Thymus (tissue), 11 donors: ENCODE measurements at regions not wholly inside any gene's neighbourhood (a gene's known extent, or its start where the extent isn't known, plus 50 kb on each side); places are given as distances from the start of the nearest gene placed in this dataset.

Experiments
- DNase-seq, 9 donors: peaks; one replicate each; pipeline ENCODE4 v3.0.0-alpha.2; 2013; ENCODE audit warnings: low spot score in 9 of 9, low read depth in 6 of 9, missing footprints in 1 of 9
- H3K27ac ChIP-seq, 2 donors: one replicate each; pipeline ENCODE4 v1.5.1; 2013; ENCODE audit warnings: control low read depth in 1 of 2, low read depth in 1 of 2, low read length in 1 of 2, mild to moderate bottlenecking in 1 of 2, moderate library complexity in 1 of 2
- H3K27me3 ChIP-seq, 2 donors: one replicate each; pipeline ENCODE4 v1.5.1; 2013; ENCODE audit warnings: low read length in 1 of 2; ENCODE audit not compliant: control insufficient read depth in 2 of 2, insufficient read depth in 1 of 2
- H3K36me3 ChIP-seq, 2 donors: one replicate each; pipeline ENCODE4 v1.5.1; 2013; ENCODE audit warnings: low read length in 1 of 2, mild to moderate bottlenecking in 1 of 2, moderate library complexity in 1 of 2; ENCODE audit not compliant: control insufficient read depth in 2 of 2, insufficient read depth in 2 of 2
- H3K4me1 ChIP-seq, 2 donors: one replicate each; pipeline ENCODE4 v1.5.1; 2013; ENCODE audit warnings: low read length in 2 of 2; ENCODE audit not compliant: control insufficient read depth in 2 of 2, insufficient read depth in 2 of 2
- H3K4me3 ChIP-seq, 2 donors: one replicate each; pipeline ENCODE4 v1.5.1; 2013; ENCODE audit warnings: low read length in 2 of 2, control low read depth in 1 of 2, mild to moderate bottlenecking in 1 of 2
- H3K9me3 ChIP-seq, 2 donors: one replicate each; pipeline ENCODE4 v1.5.1; 2013; ENCODE audit warnings: low read length in 1 of 2, mild to moderate bottlenecking in 1 of 2; ENCODE audit not compliant: control insufficient read depth in 2 of 2, insufficient read depth in 1 of 2
- WGBS: extraction: QIAGEN DNeasy Blood & Tissue Kit; methylation state at CpG from one replicate; pipeline ENCODE4 v1.1.7; 2013; 5-methylcytosine and 5-hydroxymethylcytosine counted together
- donor health status: healthy.

GRCh38 chr16:59905131-59905530, 1171.0 kb upstream of the GOT2 start:
- no peak for DNase-seq
- Histone ChIP-seq H3K36me3 (no peaks in the 10 kb centered on the region), H3K9me3 (no peaks in the 10 kb centered on the region), H3K4me3 (no peak overlapping the region), H3K27ac (no peak overlapping the region), H3K27me3 (no peaks in the 10 kb centered on the region), H3K4me1 (no peaks in the 10 kb centered on the region)
- whole genome bisulfite sequencing = 90% methylated on average over 2 of the region's 2 CpGs

- H3K4me3 ChIP-seq = no peak overlapping the region
- 88% methylated on average over 2 of the region's 2 CpGs for WGBS
These were observed 1165.8 kb upstream of the GOT2 start for GRCh38 chr16:59899940-59900339.

GRCh38 chr16:59892376-59892775, 1158.3 kb upstream of the GOT2 start:
- Histone ChIP-seq H3K9me3 (peaks cover 0 to 7% of the 10 kb centered on the region in 2 donors), H3K27ac (no peak overlapping the region), H3K4me1 (no peaks in the 10 kb centered on the region), H3K4me3 (no peak overlapping the region), H3K27me3 (no peaks in the 10 kb centered on the region), H3K36me3 (no peaks in the 10 kb centered on the region)
- DNase-seq = no peak
- WGBS = 98% methylated on average over 8 of the region's 8 CpGs

More at GRCh38 chr16:59899940-59900339, 1165.8 kb upstream of the GOT2 start:
- Histone ChIP-seq H3K4me1 (no peaks in the 10 kb centered on the region), H3K27me3 (no peaks in the 10 kb centered on the region), H3K36me3 (no peaks in the 10 kb centered on the region), H3K27ac (no peak overlapping the region), H3K9me3 (no peaks in the 10 kb centered on the region)
- DNase-seq = no peak

- H3K27ac ChIP-seq = no peak overlapping the region
- H3K36me3 ChIP-seq = no peaks in the 10 kb centered on the region
- H3K27me3 ChIP-seq = no peaks in the 10 kb centered on the region
- 83% methylated on average over 2 of the region's 2 CpGs for WGBS
- H3K9me3 ChIP-seq = peaks cover 0 to 3% of the 10 kb centered on the region in 2 donors
- no peaks in the 10 kb centered on the region for H3K4me1 ChIP-seq
- no peak for DNase-seq
- no peak overlapping the region for H3K4me3 ChIP-seq
These were observed 1153.7 kb upstream of the GOT2 start for GRCh38 chr16:59887856-59888255.

GRCh38 chr16:59886021-59886420, 1151.9 kb upstream of the GOT2 start:
- no peak for DNase-seq
- WGBS = 70% methylated on average over 2 of the region's 2 CpGs
- Histone ChIP-seq H3K4me3 (no peak overlapping the region), H3K9me3 (peaks cover 0 to 3% of the 10 kb centered on the region in 2 donors), H3K27ac (no peak overlapping the region), H3K4me1 (no peaks in the 10 kb centered on the region), H3K27me3 (no peaks in the 10 kb centered on the region), H3K36me3 (no peaks in the 10 kb centered on the region)

GRCh38 chr16:59881376-59881775, 1147.3 kb upstream of the GOT2 start:
- no peaks in the 10 kb centered on the region for H3K36me3 ChIP-seq

GRCh38 chr16:59880611-59881010, 1146.5 kb upstream of the GOT2 start:
- no peaks in the 10 kb centered on the region for H3K36me3 ChIP-seq
- H3K27ac ChIP-seq = no peak overlapping the region
- peaks cover 0 to 2% of the 10 kb centered on the region in 2 donors for H3K9me3 ChIP-seq
- DNase-seq = no peak
- no peak overlapping the region for H3K4me3 ChIP-seq
- H3K4me1 ChIP-seq = no peaks in the 10 kb centered on the region
- 78% methylated on average over 1 of the region's 1 CpG for WGBS
- H3K27me3 ChIP-seq = no peaks in the 10 kb centered on the region

More at GRCh38 chr16:59881376-59881775, 1147.3 kb upstream of the GOT2 start:
- WGBS = 79% methylated on average over 3 of the region's 3 CpGs
- H3K27me3 ChIP-seq = no peaks in the 10 kb centered on the region
- no peaks in the 10 kb centered on the region for H3K4me1 ChIP-seq
- DNase-seq = no peak
- no peaks in the 10 kb centered on the region for H3K9me3 ChIP-seq
- no peak overlapping the region for H3K27ac ChIP-seq
- H3K4me3 ChIP-seq = no peak overlapping the region

- Histone ChIP-seq H3K27me3 (no peaks in the 10 kb centered on the region), H3K27ac (no peak overlapping the region), H3K9me3 (peaks cover 0 to 3% of the 10 kb centered on the region in 2 donors), H3K4me3 (no peak overlapping the region), H3K4me1 (no peaks in the 10 kb centered on the region), H3K36me3 (no peaks in the 10 kb centered on the region)
- 97% methylated on average over 7 of the region's 7 CpGs for WGBS
- no peak for DNase-seq
These were observed 1144.9 kb upstream of the GOT2 start for GRCh38 chr16:59878999-59879398.

- Histone ChIP-seq H3K27me3 (no peaks in the 10 kb centered on the region), H3K4me3 (no peak overlapping the region), H3K4me1 (no peaks in the 10 kb centered on the region), H3K36me3 (no peaks in the 10 kb centered on the region), H3K9me3 (peaks cover 0 to 3% of the 10 kb centered on the region in 2 donors), H3K27ac (no peak overlapping the region)
- 24% methylated on average over 3 of the region's 3 CpGs for WGBS
- no peak for DNase-seq
These were observed 1144.4 kb upstream of the GOT2 start for GRCh38 chr16:59878479-59878878.
